Prostate gland (tissue), 2 donors: ENCODE measurements at regions not wholly inside any gene's neighbourhood (a gene's known extent, or its start where the extent isn't known, plus 50 kb on each side); places are given as distances from the start of the nearest gene placed in this dataset.
"Not testable (repeated sequence)": the region's sequence is repeated elsewhere in the genome, so short reads cannot be mapped to it uniquely, and the experiment has no call there.

Experiments used
- CTCF ChIP-seq, 4 experiments: fragments of 200-600 bp in 2 of 4; fragments of 450-650 bp in 2 of 4; sonication (generic) in 2 of 4; IDR thresholded peaks; 1 replicate in 3 of 4; 2 replicates in 1 of 4; pipeline ENCODE4 v1.5.1; 2016 to 2019; ENCODE audit warnings: antibody characterized with exemption in 4 of 4, mild to moderate bottlenecking in 2 of 4, moderate library complexity in 2 of 4
- POLR2A ChIP-seq: fragments of 450-650 bp; IDR thresholded peaks from one replicate; pipeline ENCODE4 v1.6.1; 2016; ENCODE audit warnings: antibody characterized with exemption, mild to moderate bottlenecking

DNA sequence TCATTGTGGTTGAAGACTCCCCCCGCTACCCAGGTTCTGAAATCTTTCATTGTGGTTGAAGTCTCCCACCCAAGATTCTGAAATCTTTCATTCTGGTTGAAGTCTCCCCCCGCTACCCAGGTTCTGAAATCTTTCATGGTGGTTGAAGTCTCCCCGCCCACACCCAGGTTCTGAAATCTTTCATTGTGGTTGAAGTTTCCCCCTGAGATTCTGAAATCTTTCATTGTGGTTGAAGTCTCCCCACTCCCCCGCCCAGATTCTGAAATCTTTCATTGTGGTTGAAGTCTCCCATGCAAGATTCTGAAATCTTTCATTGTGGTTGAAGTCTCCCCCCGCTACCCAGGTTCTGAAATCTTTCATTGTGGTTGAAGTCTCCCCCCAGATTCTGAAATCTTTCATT lies 916.0 kb downstream of the BRD1 start:
- not testable (repeated sequence) for TF ChIP-seq CTCF (IDR thresholded peaks at IDR 0.05); POLR2A
